ENCODE measurements at regions not wholly inside any gene's neighbourhood (a gene's known extent, or its start where the extent isn't known, plus 50 kb on each side); places are given as distances from the start of the nearest gene placed in this dataset.

GRCh38 chr2:9156483-9156882, 50.1 kb upstream of the ASAP2 start:
- Mint-ChIP-seq H3K4me1 (ENCODE audit: low read depth) (no peaks in the 10 kb centered on the region), H3K4me3 (no peak overlapping the region), H3K27me3 (peaks cover 21% of the 10 kb centered on the region), H3K9me3 (no peaks in the 10 kb centered on the region), H3K36me3 (no peaks in the 10 kb centered on the region), H3K27ac (no peak overlapping the region)
- intact Hi-C loops (cut with micrococcal nuclease): no loop called here
- CTCF ChIA-PET: interaction anchor here (0.8 kb wide), 1 partner anchor 17 kb away, joined by 3 read pairs; no protein-coding TSS in a partner anchor
- no peak for DNase-seq
- POLR2A ChIA-PET: no interaction called here

GRCh38 chr2:9154061-9154460, 52.6 kb upstream of the ASAP2 start:
- ChIA-PET POLR2A (no interaction called here), CTCF (interaction anchor here (0.9 kb wide), 1 partner anchor 12 kb away, joined by 5 read pairs; no protein-coding TSS in a partner anchor)
- intact Hi-C loops (cut with micrococcal nuclease): no loop called here
- Mint-ChIP-seq H3K27me3 (peaks cover 20% of the 10 kb centered on the region), H3K9me3 (no peaks in the 10 kb centered on the region), H3K4me1 (ENCODE audit: low read depth) (no peaks in the 10 kb centered on the region), H3K36me3 (no peaks in the 10 kb centered on the region), H3K27ac (no peak overlapping the region), H3K4me3 (no peak overlapping the region)
- DNase-seq: no peak

GRCh38 chr2:9153643-9153980, 53.0 kb upstream of the ASAP2 start:
- ChIA-PET CTCF (no interaction called here), POLR2A (no interaction called here)
- Mint-ChIP-seq H3K4me3 (no peak overlapping the region), H3K27me3 (peaks cover 20% of the 10 kb centered on the region), H3K9me3 (no peaks in the 10 kb centered on the region), H3K27ac (no peak overlapping the region), H3K36me3 (no peaks in the 10 kb centered on the region), H3K4me1 (ENCODE audit: low read depth) (no peaks in the 10 kb centered on the region)
- intact Hi-C loops (cut with micrococcal nuclease): no loop called here
- no peak for DNase-seq

- H3K9me3 Mint-ChIP-seq: no peaks in the 10 kb centered on the region
- ChIA-PET CTCF (no interaction called here), POLR2A (no interaction called here)
- H3K27ac Mint-ChIP-seq: no peak overlapping the region
- H3K27me3 Mint-ChIP-seq: peaks cover 20% of the 10 kb centered on the region
- intact Hi-C loops (cut with micrococcal nuclease): no loop called here
- DNase-seq: no peak
- no peaks in the 10 kb centered on the region for H3K36me3 Mint-ChIP-seq
- H3K4me1 Mint-ChIP-seq (ENCODE audit: low read depth): no peaks in the 10 kb centered on the region
- no peak overlapping the region for H3K4me3 Mint-ChIP-seq
These were observed 53.5 kb upstream of the ASAP2 start for GRCh38 chr2:9152975-9153642.

- intact Hi-C loops (cut with micrococcal nuclease): no loop called here
- ChIA-PET POLR2A (no interaction called here), CTCF (no interaction called here)
- H3K4me1 Mint-ChIP-seq (ENCODE audit: low read depth): no peaks in the 10 kb centered on the region
- no peak for DNase-seq
- no peak overlapping the region for H3K27ac Mint-ChIP-seq
- H3K27me3 Mint-ChIP-seq: peaks cover 24% of the 10 kb centered on the region
- no peaks in the 10 kb centered on the region for H3K36me3 Mint-ChIP-seq
- no peak overlapping the region for H3K4me3 Mint-ChIP-seq
- H3K9me3 Mint-ChIP-seq: no peaks in the 10 kb centered on the region
These were observed 55.7 kb upstream of the ASAP2 start for GRCh38 chr2:9150906-9151305.

- no peak overlapping the region for H3K27ac Mint-ChIP-seq
- peaks cover 25% of the 10 kb centered on the region for H3K27me3 Mint-ChIP-seq
- CTCF ChIA-PET: no interaction called here
- POLR2A ChIA-PET: no interaction called here
- DNase-seq: no peak
- no peaks in the 10 kb centered on the region for H3K36me3 Mint-ChIP-seq
- no peaks in the 10 kb centered on the region for H3K4me1 Mint-ChIP-seq (ENCODE audit: low read depth)
- intact Hi-C loops (cut with micrococcal nuclease): no loop called here
- no peak overlapping the region for H3K4me3 Mint-ChIP-seq
- H3K9me3 Mint-ChIP-seq: no peaks in the 10 kb centered on the region
These were observed 56.1 kb upstream of the ASAP2 start for GRCh38 chr2:9150568-9150900.

- ChIA-PET POLR2A (no interaction called here), CTCF (no interaction called here)
- peaks cover 30% of the 10 kb centered on the region for H3K27me3 Mint-ChIP-seq
- no peak overlapping the region for H3K4me3 Mint-ChIP-seq
- no peaks in the 10 kb centered on the region for H3K4me1 Mint-ChIP-seq (ENCODE audit: low read depth)
- H3K36me3 Mint-ChIP-seq: no peaks in the 10 kb centered on the region
- intact Hi-C loops (cut with micrococcal nuclease): loop anchor here (10.0 kb wide), 1 partner anchor 275 kb away; the partner anchor contains the start of genes CPSF3 and ITGB1BP1
- no peak for DNase-seq
- H3K9me3 Mint-ChIP-seq: no peaks in the 10 kb centered on the region
- H3K27ac Mint-ChIP-seq: no peak overlapping the region
These were observed 56.7 kb upstream of the ASAP2 start for GRCh38 chr2:9149726-9150567.

GRCh38 chr2:9149388-9149660, 57.3 kb upstream of the ASAP2 start:
- DNase-seq: no peak
- Mint-ChIP-seq H3K4me1 (ENCODE audit: low read depth) (no peaks in the 10 kb centered on the region), H3K36me3 (no peaks in the 10 kb centered on the region), H3K27ac (no peak overlapping the region), H3K27me3 (peaks cover 31% of the 10 kb centered on the region), H3K4me3 (no peak overlapping the region), H3K9me3 (no peaks in the 10 kb centered on the region)
- CTCF ChIA-PET: no interaction called here
- POLR2A ChIA-PET: no interaction called here
- intact Hi-C loops (cut with micrococcal nuclease): loop anchor here (10.0 kb wide), 1 partner anchor 275 kb away; the partner anchor contains the start of genes CPSF3 and ITGB1BP1

GRCh38 chr2:9146646-9147045, 60.0 kb upstream of the ASAP2 start:
- Mint-ChIP-seq H3K36me3 (no peaks in the 10 kb centered on the region), H3K4me3 (no peak overlapping the region), H3K9me3 (no peaks in the 10 kb centered on the region), H3K4me1 (ENCODE audit: low read depth) (no peaks in the 10 kb centered on the region), H3K27me3 (peaks cover 16% of the 10 kb centered on the region), H3K27ac (no peak overlapping the region)
- ChIA-PET POLR2A (no interaction called here), CTCF (no interaction called here)
- DNase-seq: no peak
- intact Hi-C loops (cut with micrococcal nuclease): loop anchor here (10.0 kb wide), 1 partner anchor 278 kb away; the partner anchor contains the start of genes CPSF3 and ITGB1BP1

GRCh38 chr2:9145752-9146430, 60.7 kb upstream of the ASAP2 start:
- no peaks in the 10 kb centered on the region for H3K36me3 Mint-ChIP-seq
- H3K4me1 Mint-ChIP-seq (ENCODE audit: low read depth): no peaks in the 10 kb centered on the region
- H3K27ac Mint-ChIP-seq: no peak overlapping the region
- peaks cover 13% of the 10 kb centered on the region for H3K27me3 Mint-ChIP-seq
- no peak for DNase-seq
- H3K9me3 Mint-ChIP-seq: no peaks in the 10 kb centered on the region
- POLR2A ChIA-PET: no interaction called here
- H3K4me3 Mint-ChIP-seq: no peak overlapping the region
- intact Hi-C loops (cut with micrococcal nuclease): loop anchor here (10.0 kb wide), 1 partner anchor 279 kb away; the partner anchor contains the start of genes CPSF3 and ITGB1BP1
- CTCF ChIA-PET: no interaction called here

- no peak for DNase-seq
- no peaks in the 10 kb centered on the region for H3K36me3 Mint-ChIP-seq
- ChIA-PET CTCF (interaction anchor here (1.3 kb wide), 1 partner anchor 654 kb away, joined by 3 read pairs; no protein-coding TSS in a partner anchor), POLR2A (no interaction called here)
- no peaks in the 10 kb centered on the region for H3K4me1 Mint-ChIP-seq (ENCODE audit: low read depth)
- no peak overlapping the region for H3K4me3 Mint-ChIP-seq
- H3K9me3 Mint-ChIP-seq: no peaks in the 10 kb centered on the region
- H3K27me3 Mint-ChIP-seq: peaks cover 16% of the 10 kb centered on the region
- H3K27ac Mint-ChIP-seq: no peak overlapping the region
- intact Hi-C loops (cut with micrococcal nuclease): loop anchor here (10.0 kb wide), 1 partner anchor 280 kb away; the partner anchor contains the start of genes CPSF3 and ITGB1BP1
These were observed 61.4 kb upstream of the ASAP2 start for GRCh38 chr2:9145109-9145751.

- DNase-seq: no peak
- no peak overlapping the region for H3K4me3 Mint-ChIP-seq
- no peaks in the 10 kb centered on the region for H3K36me3 Mint-ChIP-seq
- H3K27me3 Mint-ChIP-seq: peaks cover 16% of the 10 kb centered on the region
- H3K9me3 Mint-ChIP-seq: no peaks in the 10 kb centered on the region
- ChIA-PET POLR2A (no interaction called here), CTCF (interaction anchor here (1.3 kb wide), 1 partner anchor 655 kb away, joined by 3 read pairs; no protein-coding TSS in a partner anchor)
- H3K27ac Mint-ChIP-seq: no peak overlapping the region
- intact Hi-C loops (cut with micrococcal nuclease): loop anchor here (5.0 to 10.0 kb wide), 4 partner anchors 228 to 903 kb away; partner anchors contain the start of genes CPSF3 and ITGB1BP1
- no peaks in the 10 kb centered on the region for H3K4me1 Mint-ChIP-seq (ENCODE audit: low read depth)
These were observed 62.0 kb upstream of the ASAP2 start for GRCh38 chr2:9144617-9145016.

Measured in activated CD4-positive, alpha-beta memory T cell treated with anti-CD3 and anti-CD28 coated beads for 36 hours (primary cell).